HG03103 (cell line): ENCODE measurements at regions not wholly inside any gene's neighbourhood (a gene's known extent, or its start where the extent isn't known, plus 50 kb on each side); places are given as distances from the start of the nearest gene placed in this dataset.

Experiments
- ATAC-seq: cut with Tn5 transposase; IDR thresholded peaks from one replicate; pipeline ENCODE4 v1.9.1; 2021; ENCODE audit warnings: low read depth; ENCODE audit not compliant: unreplicated experiment

- ATAC-seq: no peak
Observed at GRCh38 chr2:22487036-22487435, 897.9 kb upstream of the KLHL29 start.

- ATAC-seq: no peak
Observed at GRCh38 chr2:22487541-22487940, 897.4 kb upstream of the KLHL29 start.

- ATAC-seq: no peak
Observed at GRCh38 chr2:22491442-22491841, 893.5 kb upstream of the KLHL29 start.

- ATAC-seq: no peak
Observed at GRCh38 chr2:22494156-22494555, 890.8 kb upstream of the KLHL29 start.

- no peak for ATAC-seq
Observed at GRCh38 chr2:22497064-22497463, 887.9 kb upstream of the KLHL29 start.

- ATAC-seq: no peak
Observed at GRCh38 chr2:22497789-22498188, 887.2 kb upstream of the KLHL29 start.

GRCh38 chr2:22499082-22499839 is 885.7 kb upstream of the KLHL29 start:
- ATAC-seq: no peak

GRCh38 chr2:22500555-22500935 is 884.4 kb upstream of the KLHL29 start:
- ATAC-seq: no peak

- no peak for ATAC-seq
Observed at GRCh38 chr2:22501851-22502250, 883.1 kb upstream of the KLHL29 start.

GRCh38 chr2:22513563-22513962 is 871.4 kb upstream of the KLHL29 start:
- no peak for ATAC-seq

- ATAC-seq: no peak
Observed at GRCh38 chr2:22517141-22517540, 867.8 kb upstream of the KLHL29 start.

GRCh38 chr2:22518641-22519040 is 866.3 kb upstream of the KLHL29 start:
- ATAC-seq: no peak

- ATAC-seq: no peak
Observed at GRCh38 chr2:22520369-22521288, 864.4 kb upstream of the KLHL29 start.

GRCh38 chr2:22521620-22522019 is 863.4 kb upstream of the KLHL29 start:
- ATAC-seq: no peak

GRCh38 chr2:22525681-22526080 is 859.3 kb upstream of the KLHL29 start:
- ATAC-seq: no peak

GRCh38 chr2:22530131-22530530 is 854.8 kb upstream of the KLHL29 start:
- no peak for ATAC-seq

- ATAC-seq: no peak
Observed at GRCh38 chr2:22536133-22536532, 848.8 kb upstream of the KLHL29 start.

- no peak for ATAC-seq
Observed at GRCh38 chr2:22554453-22554852, 830.5 kb upstream of the KLHL29 start.

- ATAC-seq: no peak
Observed at GRCh38 chr2:22557406-22557805, 827.6 kb upstream of the KLHL29 start.

- ATAC-seq: no peak
Observed at GRCh38 chr2:22560021-22560420, 825.0 kb upstream of the KLHL29 start.

- ATAC-seq: no peak
Observed at GRCh38 chr2:22579341-22579740, 805.6 kb upstream of the KLHL29 start.

- ATAC-seq: no peak
Observed at GRCh38 chr2:22582107-22582506, 802.9 kb upstream of the KLHL29 start.
